H1 (cell line): ENCODE measurements at regions not wholly inside any gene's neighbourhood (a gene's known extent, or its start where the extent isn't known, plus 50 kb on each side); places are given as distances from the start of the nearest gene placed in this dataset.

Experiments used
- CTCF ChIA-PET: fragments of 300-600 bp; sonication (Branson Sonifier 250); formaldehyde crosslinking; loops from one replicate; lab custom pipeline; 2021; ENCODE audit not compliant: partially characterized antibody; lab: Charles Lee
- POLR2A ChIA-PET: fragments of 300-600 bp; sonication (Branson Sonifier 250); formaldehyde crosslinking; loops from one replicate; lab custom pipeline; 2021; ENCODE audit warnings: inconsistent platforms; ENCODE audit not compliant: partially characterized antibody; lab: Charles Lee
- DNase-seq, 2 experiments: peaks; one replicate each; pipeline versions ENCODE4 v3.0.0 to v3.0.0-alpha.2; 2010 to 2022; ENCODE audit warnings: low spot score in 2 of 2, low read depth in 1 of 2, mixed read lengths in 1 of 2
- FAIRE-seq: peaks from 2 replicates; lab custom pipeline; 2011; peaks lifted over from hg19 to GRCh38; lab: Jason Lieb, UNC
- H2AFZ ChIP-seq: 2 replicates; pipeline ENCODE4 v1.8.1; 2012; ENCODE audit warnings: low read length, inconsistent platforms
- H2AK5ac ChIP-seq: 2 replicates; pipeline ENCODE4 v1.6.1; 2013; ENCODE audit warnings: low read depth, low read length
- H2BK120ac ChIP-seq: replicated peaks from 2 replicates; pipeline ENCODE3; 2013; ENCODE audit warnings: low read depth, low read length, inconsistent platforms
- H2BK12ac ChIP-seq: 2 replicates; pipeline ENCODE4 v1.6.1; 2013; ENCODE audit warnings: low read depth, low read length
- H2BK15ac ChIP-seq: 2 replicates; pipeline ENCODE4 v1.6.1; 2013; ENCODE audit warnings: low read length
- H2BK20ac ChIP-seq: 2 replicates; pipeline ENCODE4 v1.6.1; 2013; ENCODE audit warnings: low read length
- H2BK5ac ChIP-seq: 2 replicates; pipeline ENCODE4 v1.6.1; 2013; ENCODE audit warnings: low read depth, low read length
- H3K14ac ChIP-seq: 2 replicates; pipeline ENCODE4 v1.6.1; 2013; ENCODE audit warnings: inconsistent platforms; ENCODE audit not compliant: insufficient read length
- H3K18ac ChIP-seq: 2 replicates; pipeline ENCODE4 v1.6.1; 2013; ENCODE audit warnings: low read length; ENCODE audit errors: extremely low read depth
- H3K23ac ChIP-seq: 2 replicates; pipeline ENCODE4 v1.6.1; 2013; ENCODE audit warnings: inconsistent platforms; ENCODE audit not compliant: insufficient read length
- H3K23me2 ChIP-seq: 2 replicates; pipeline ENCODE4 v1.6.1; 2013; ENCODE audit warnings: low read depth, low read length
- H3K27ac ChIP-seq: 2 replicates; pipeline ENCODE4 v1.6.1; 2011; ENCODE audit warnings: low read depth, low read length, inconsistent platforms
- H3K27me3 ChIP-seq, 4 experiments: replicated peaks in 1 of 4; 1 replicate in 1 of 4; 2 replicates in 3 of 4; pipeline versions ENCODE4 v1.6.1 to v1.8.1; 2011 to 2013; ENCODE audit warnings: low read length in 3 of 4, mild to moderate bottlenecking in 3 of 4, inconsistent platforms in 2 of 4, mixed read lengths in 2 of 4, moderate library complexity in 1 of 4; ENCODE audit not compliant: control insufficient read depth in 3 of 4, insufficient read depth in 3 of 4; ENCODE audit errors: extremely low read depth in 1 of 4
- H3K36me3 ChIP-seq, 4 experiments: 2 replicates each; pipeline versions ENCODE4 v1.6.1 to v1.8.1; 2011 to 2013; ENCODE audit warnings: mild to moderate bottlenecking in 4 of 4, low read length in 3 of 4, moderate library complexity in 2 of 4, control low read depth in 1 of 4, inconsistent platforms in 1 of 4; ENCODE audit not compliant: insufficient read depth in 4 of 4, control insufficient read depth in 2 of 4
- H3K4ac ChIP-seq: replicated peaks from 2 replicates; pipeline ENCODE3; 2013; ENCODE audit warnings: low read length, low read depth, mixed read lengths, inconsistent platforms; ENCODE audit not compliant: insufficient read length
- H3K4me1 ChIP-seq, 4 experiments: replicated peaks in 1 of 4; 1 replicate in 1 of 4; 2 replicates in 3 of 4; pipeline versions ENCODE4 v1.6.1 to v1.8.1; 2011 to 2013; ENCODE audit warnings: low read length in 3 of 4, inconsistent platforms in 2 of 4, mixed read lengths in 1 of 4; ENCODE audit not compliant: insufficient read depth in 4 of 4, control insufficient read depth in 3 of 4
- H3K4me2 ChIP-seq, 2 experiments: 2 replicates each; pipeline versions ENCODE4 v1.6.1 to v1.8.1; 2011 to 2013; ENCODE audit warnings: low read depth in 2 of 2, low read length in 2 of 2, control low read depth in 1 of 2, inconsistent platforms in 1 of 2, mild to moderate bottlenecking in 1 of 2; ENCODE audit not compliant: insufficient read depth in 1 of 2
- H3K4me3 ChIP-seq, 4 experiments: fragments of 200-600, 300-600 bp in 1 of 4; sonication (generic), shearing (Covaris generic), sonication (Bioruptor Twin) in 1 of 4; 2 replicates each; pipeline versions ENCODE4 v1.5.1 to v1.8.1; 2011 to 2016; ENCODE audit warnings: low read length in 4 of 4, low read depth in 3 of 4, control low read depth in 2 of 4, inconsistent platforms in 2 of 4, mild to moderate bottlenecking in 2 of 4, mixed read lengths in 1 of 4, moderate library complexity in 1 of 4; ENCODE audit not compliant: insufficient read depth in 2 of 4; ENCODE audit errors: extremely low read depth in 1 of 4
- H3K56ac ChIP-seq: replicated peaks from 2 replicates; pipeline ENCODE3; 2013; ENCODE audit warnings: low read depth, mild to moderate bottlenecking, mixed read lengths, low read length, inconsistent platforms; ENCODE audit not compliant: insufficient read length
- H3K79me1 ChIP-seq: 2 replicates; pipeline ENCODE4 v1.6.1; 2013; ENCODE audit warnings: low read depth, low read length, control low read depth
- H3K79me2 ChIP-seq, 2 experiments: 2 replicates each; pipeline versions ENCODE4 v1.6.1 to v1.8.1; 2012 to 2013; ENCODE audit warnings: low read length in 2 of 2, mild to moderate bottlenecking in 2 of 2, inconsistent platforms in 1 of 2; ENCODE audit not compliant: insufficient read depth in 2 of 2, control insufficient read depth in 1 of 2
- H3K9ac ChIP-seq, 4 experiments: replicated peaks in 1 of 4; 1 replicate in 1 of 4; 2 replicates in 3 of 4; pipeline versions ENCODE4 v1.6.1 to v1.8.1; 2011 to 2013; ENCODE audit warnings: low read depth in 3 of 4, low read length in 3 of 4, control low read depth in 2 of 4, mild to moderate bottlenecking in 2 of 4, moderate library complexity in 2 of 4, inconsistent platforms in 1 of 4; ENCODE audit errors: extremely low read depth in 1 of 4
- H3K9me3 ChIP-seq, 2 experiments: 2 replicates each; pipeline versions ENCODE4 v1.6.1 to v1.8.1; 2012 to 2013; ENCODE audit warnings: mild to moderate bottlenecking in 2 of 2, moderate library complexity in 2 of 2, control low read depth in 1 of 2, inconsistent platforms in 1 of 2, low read depth in 1 of 2, low read length in 1 of 2, mixed read lengths in 1 of 2; ENCODE audit not compliant: insufficient read depth in 2 of 2
- H4K20me1 ChIP-seq, 2 experiments: replicated peaks in 1 of 2; 2 replicates each; pipeline versions ENCODE3 to v1.8.1; 2011 to 2013; ENCODE audit warnings: inconsistent platforms in 2 of 2, low read length in 2 of 2, mild to moderate bottlenecking in 1 of 2; ENCODE audit not compliant: insufficient read depth in 2 of 2, control insufficient read depth in 1 of 2
- H4K5ac ChIP-seq: 2 replicates; pipeline ENCODE4 v1.6.1; 2013; ENCODE audit warnings: low read length, low read depth, mixed read lengths, inconsistent platforms; ENCODE audit not compliant: insufficient read length
- H4K8ac ChIP-seq: 2 replicates; pipeline ENCODE4 v1.8.0; 2013; ENCODE audit warnings: mild to moderate bottlenecking, moderate library complexity, low read length, inconsistent platforms; ENCODE audit not compliant: insufficient read depth; ENCODE audit errors: extremely low read depth
- H4K91ac ChIP-seq: replicated peaks from 2 replicates; pipeline ENCODE3; 2013; ENCODE audit warnings: low read length, mixed read lengths, inconsistent platforms; ENCODE audit not compliant: insufficient read length
- BACH1 ChIP-seq: IDR thresholded peaks from 2 replicates; pipeline ENCODE4 v1.6.1; 2012; ENCODE audit warnings: low read length, improper control_type of control experiment
- CBX5 ChIP-seq: fragments of 300-800, 300-1000 bp; sonication (generic); IDR thresholded peaks from 2 replicates; pipeline ENCODE4 v1.7.1; 2016; ENCODE audit warnings: antibody characterized with exemption, low read length, low read depth
- CEBPB ChIP-seq: IDR thresholded peaks from 2 replicates; pipeline ENCODE4 v1.6.1; 2012; ENCODE audit warnings: low read depth, low read length
- JUND ChIP-seq: IDR thresholded peaks from 2 replicates; pipeline ENCODE4 v1.6.1; 2011; ENCODE audit warnings: mild to moderate bottlenecking, improper control_type of control experiment, low read length
- MAFK ChIP-seq: IDR thresholded peaks from 2 replicates; pipeline ENCODE4 v1.6.1; 2012; ENCODE audit warnings: low read depth, mild to moderate bottlenecking, improper control_type of control experiment, low read length
- POLR2A ChIP-seq, 2 experiments: IDR thresholded peaks; 1 replicate in 1 of 2; 2 replicates in 1 of 2; pipeline ENCODE4 v1.6.1; 2011; ENCODE audit warnings: low read depth in 2 of 2, low read length in 2 of 2, mild to moderate bottlenecking in 2 of 2; ENCODE audit errors: control extremely low read depth in 1 of 2
- SIRT6 ChIP-seq: IDR thresholded peaks from one replicate; pipeline ENCODE4 v1.7.1; 2012; ENCODE audit warnings: low read length, inconsistent platforms
- WGBS, 2 experiments: shearing (Covaris generic) in 1 of 2; methylation state at CpG; one replicate each; pipeline versions ENCODE4 v1.1.6 to v1.1.7; 2013 to 2015; ENCODE audit warnings: low lambda C conversion rate in 2 of 2, mixed read lengths in 2 of 2, inconsistent platforms in 1 of 2, low coverage in 1 of 2, missing lambda C conversion rate in 1 of 2; ENCODE audit not compliant: insufficient replicate concordance in 2 of 2, insufficient coverage in 1 of 2, insufficient read length in 1 of 2; ENCODE audit errors: extremely low coverage in 1 of 2, missing lambda C conversion rate in 1 of 2; 5-methylcytosine and 5-hydroxymethylcytosine counted together
- TF ChIP-seq, protein P1 (sequence below): IDR thresholded peaks from 2 replicates; pipeline ENCODE4 v1.6.1; 2012; ENCODE audit warnings: inconsistent platforms

DNA sequence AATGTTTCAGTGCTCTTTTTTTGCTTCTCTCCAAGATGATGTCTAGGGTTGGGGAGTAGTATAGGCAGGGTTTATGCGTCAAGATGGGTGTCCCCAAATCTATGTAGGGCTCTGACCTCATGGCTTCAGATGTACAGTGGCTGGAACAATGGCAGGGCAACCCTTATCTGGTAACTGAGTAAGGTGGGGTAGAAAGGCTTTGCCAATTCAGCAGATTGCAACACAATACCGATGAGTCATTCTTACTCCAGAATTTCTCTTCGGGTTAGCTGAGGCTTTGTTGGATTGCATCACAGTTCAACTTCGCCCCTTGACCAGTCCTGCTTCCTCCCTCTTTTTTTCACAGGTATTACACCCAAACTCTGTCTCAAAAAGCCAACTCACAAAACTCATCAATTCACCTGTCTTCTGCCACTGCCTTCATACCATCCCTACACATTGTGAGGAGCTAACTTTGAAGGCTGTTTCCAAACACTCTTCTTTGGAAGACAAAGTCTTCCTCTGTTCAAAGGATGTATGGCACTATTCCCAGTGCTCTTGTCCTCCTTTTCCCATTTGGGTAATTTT lies 190.2 kb upstream of the CNOT2 start:
- 76% methylated on average over 4 of the region's 4 CpGs; no CpG with 5 or more reads in 1 of the 2 experiments for WGBS, 2 experiments
- no peak for FAIRE-seq
- H3K4me1 ChIP-seq = peaks cover 0 to 6% (median 1%) of the 10 kb centered on the region in 4 experiments; a peak in 1 of 7 replicates
- TF ChIP-seq CEBPB = peak; percentile 83
- no peak for TF ChIP-seq SIRT6
- TF ChIP-seq POLR2A (IDR thresholded peaks at IDR 0.05; ENCODE audit: control extremely low read depth in 1 of 2, low read depth in 2 of 2, low read length in 2 of 2) = no peak
- TF ChIP-seq JUND = peak; percentile 63
- TF ChIP-seq MAFK = peak; percentile 49; the same call in 1 of the 2 replicates
- TF ChIP-seq, protein P1, sequence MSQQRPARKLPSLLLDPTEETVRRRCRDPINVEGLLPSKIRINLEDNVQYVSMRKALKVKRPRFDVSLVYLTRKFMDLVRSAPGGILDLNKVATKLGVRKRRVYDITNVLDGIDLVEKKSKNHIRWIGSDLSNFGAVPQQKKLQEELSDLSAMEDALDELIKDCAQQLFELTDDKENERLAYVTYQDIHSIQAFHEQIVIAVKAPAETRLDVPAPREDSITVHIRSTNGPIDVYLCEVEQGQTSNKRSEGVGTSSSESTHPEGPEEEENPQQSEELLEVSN = no peak
- TF ChIP-seq BACH1 = peak; percentile 56; the same call in 1 of the 2 replicates
- no peak for TF ChIP-seq CBX5
- TF ChIP-seq, all 59 proteins: peak for 4
- DNase-seq = no peak
- H2BK20ac ChIP-seq = no peak overlapping the region; the same call in 1 of the 2 replicates
- no peak overlapping the region for H3K9ac ChIP-seq
- no peaks in the 10 kb centered on the region for H3K9me3 ChIP-seq
- H4K91ac ChIP-seq = no peak overlapping the region
- H3K79me1 ChIP-seq = no peaks in the 10 kb centered on the region
- H3K23ac ChIP-seq = no peak overlapping the region
- peaks cover 0 to 1% (median 0%) of the 10 kb centered on the region in 4 experiments; a peak in 1 of 7 replicates for H3K27me3 ChIP-seq
- no peak overlapping the region for H2BK120ac ChIP-seq
- no peak overlapping the region for H4K5ac ChIP-seq
- H3K4me2 ChIP-seq = no peak overlapping the region
- no peak overlapping the region for H3K56ac ChIP-seq
- H2BK5ac ChIP-seq = no peak overlapping the region
- H3K14ac ChIP-seq = no peak overlapping the region
- H3K18ac ChIP-seq = no peak overlapping the region; the same call in 1 of the 2 replicates
- H2AFZ ChIP-seq = 0 out of 2 replicates have a peak overlapping the region, but pooled peaks have one; percentile 28
- peak overlapping the region; percentile 76; the same call in 1 of the 2 replicates for H2BK15ac ChIP-seq
- H3K23me2 ChIP-seq = no peaks in the 10 kb centered on the region
- no peak overlapping the region for H3K4ac ChIP-seq
- H2BK12ac ChIP-seq = no peak overlapping the region; the same call in 1 of the 2 replicates
- no peaks in the 10 kb centered on the region for H3K36me3 ChIP-seq
- no peak overlapping the region for H4K8ac ChIP-seq
- H3K27ac ChIP-seq = no peak overlapping the region
- no peak overlapping the region for H3K4me3 ChIP-seq
- ChIA-PET POLR2A (no interaction called here), CTCF (interaction anchor here (0.5 to 1.3 kb wide), 3 partner anchors 9 to 152 kb away, joined by 3 to 4 read pairs (median 4); no protein-coding TSS in a partner anchor)
- no peak overlapping the region for H2AK5ac ChIP-seq
- H3K79me2 ChIP-seq = no peaks in the 10 kb centered on the region
- no peaks in the 10 kb centered on the region for H4K20me1 ChIP-seq
